PC-3 (cell line): ENCODE measurements at regions not wholly inside any gene's neighbourhood (a gene's known extent, or its start where the extent isn't known, plus 50 kb on each side); places are given as distances from the start of the nearest gene placed in this dataset.

ENCODE experiments used
- EZH2 ChIP-seq: fragments of 300-600 bp; sonication (generic); IDR thresholded peaks from one replicate; pipeline ENCODE4 v1.6.1; 2017; ENCODE audit warnings: antibody characterized with exemption, mild to moderate bottlenecking, low read length; ENCODE audit not compliant: unreplicated experiment
- EZH2phosphoT487 ChIP-seq: fragments of 300-600 bp; sonication (generic); IDR thresholded peaks from 2 replicates; pipeline ENCODE4 v1.6.1; 2018; ENCODE audit warnings: mild to moderate bottlenecking, antibody characterized with exemption, low read length, borderline replicate concordance
- TF ChIP-seq, protein P1 (sequence below): fragments of 300-600 bp; sonication (generic); conservative IDR thresholded peaks from 2 replicates; pipeline ENCODE4 v1.5.1; 2017; ENCODE audit warnings: antibody characterized with exemption, low read depth, mild to moderate bottlenecking, low read length

DNA sequence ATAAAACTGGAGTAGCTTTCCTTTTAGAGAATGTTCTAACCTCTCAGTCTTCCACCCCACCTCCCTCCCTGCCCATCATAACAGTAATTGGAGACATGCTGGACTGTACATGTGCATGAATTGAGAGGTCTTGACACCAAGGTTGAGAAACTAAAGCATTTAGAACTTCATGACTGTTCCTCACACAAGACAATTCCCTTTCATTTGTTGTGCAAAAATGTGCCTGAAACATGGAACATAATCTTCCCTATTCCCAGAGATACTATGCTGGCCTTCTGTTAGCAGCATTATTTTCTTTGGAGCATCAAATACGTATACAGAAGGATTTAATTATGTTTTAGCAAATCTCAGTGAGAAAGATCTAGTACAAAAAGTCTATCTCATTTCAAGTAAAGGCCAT, 97.5 kb upstream of the KCNE2 start:
- TF ChIP-seq, protein P1, sequence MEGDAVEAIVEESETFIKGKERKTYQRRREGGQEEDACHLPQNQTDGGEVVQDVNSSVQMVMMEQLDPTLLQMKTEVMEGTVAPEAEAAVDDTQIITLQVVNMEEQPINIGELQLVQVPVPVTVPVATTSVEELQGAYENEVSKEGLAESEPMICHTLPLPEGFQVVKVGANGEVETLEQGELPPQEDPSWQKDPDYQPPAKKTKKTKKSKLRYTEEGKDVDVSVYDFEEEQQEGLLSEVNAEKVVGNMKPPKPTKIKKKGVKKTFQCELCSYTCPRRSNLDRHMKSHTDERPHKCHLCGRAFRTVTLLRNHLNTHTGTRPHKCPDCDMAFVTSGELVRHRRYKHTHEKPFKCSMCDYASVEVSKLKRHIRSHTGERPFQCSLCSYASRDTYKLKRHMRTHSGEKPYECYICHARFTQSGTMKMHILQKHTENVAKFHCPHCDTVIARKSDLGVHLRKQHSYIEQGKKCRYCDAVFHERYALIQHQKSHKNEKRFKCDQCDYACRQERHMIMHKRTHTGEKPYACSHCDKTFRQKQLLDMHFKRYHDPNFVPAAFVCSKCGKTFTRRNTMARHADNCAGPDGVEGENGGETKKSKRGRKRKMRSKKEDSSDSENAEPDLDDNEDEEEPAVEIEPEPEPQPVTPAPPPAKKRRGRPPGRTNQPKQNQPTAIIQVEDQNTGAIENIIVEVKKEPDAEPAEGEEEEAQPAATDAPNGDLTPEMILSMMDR: no peak
- TF ChIP-seq EZH2phosphoT487 (no peak), EZH2 (no peak)
